B cell (primary cell): ENCODE measurements at regions not wholly inside any gene's neighbourhood (a gene's known extent, or its start where the extent isn't known, plus 50 kb on each side); places are given as distances from the start of the nearest gene placed in this dataset.

Experiments used
- ATAC-seq: fragments of 200-7000 bp; cut with Tn5 transposase; one replicate; pipeline ENCODE4 v1.10.0; 2021; ENCODE audit warnings: low read depth, mild to moderate bottlenecking, moderate number of reproducible peaks, moderate library complexity
- CTCF ChIA-PET: fragments of 350-600 bp; sonication (Branson Sonifier 250); formaldehyde crosslinking; loops from one replicate; lab custom pipeline; 2021; ENCODE audit warnings: antibody characterized with exemption, inconsistent platforms; lab: Charles Lee
- POLR2A ChIA-PET: fragments of 350-600 bp; sonication (Branson Sonifier 250); formaldehyde crosslinking; loops from one replicate; lab custom pipeline; 2021; ENCODE audit warnings: antibody characterized with exemption; lab: Charles Lee
- DNase-seq: peaks from one replicate; pipeline ENCODE4 v3.0.0; 2013
- H2AFZ ChIP-seq: 2 replicates; pipeline ENCODE4 v1.6.1; 2012; ENCODE audit warnings: mild to moderate bottlenecking, low read depth, low read length; ENCODE audit not compliant: insufficient read depth, poor library complexity, severe bottlenecking
- H3K27ac ChIP-seq, 2 donors: 1 replicate in 1 of 2; 2 replicates in 1 of 2; pipeline ENCODE4 v1.5.1; 2012 to 2013; ENCODE audit warnings: low read length in 2 of 2, mild to moderate bottlenecking in 2 of 2, moderate library complexity in 1 of 2
- H3K27me3 ChIP-seq, 4 experiments: fragments of 200-600 bp in 1 of 4; sonication (generic) in 1 of 4; replicated peaks in 1 of 4; 1 replicate in 2 of 4; 2 replicates in 2 of 4; pipeline versions ENCODE4 v1.6.1 to v1.7.0; 2013 to 2016; ENCODE audit warnings: low read length in 3 of 4, mild to moderate bottlenecking in 2 of 4, mixed read lengths in 1 of 4, moderate library complexity in 1 of 4; ENCODE audit not compliant: insufficient read depth in 4 of 4, control insufficient read depth in 3 of 4; ENCODE audit errors: control extremely low read depth in 1 of 4
- H3K36me3 ChIP-seq, 2 experiments: replicated peaks in 1 of 2; 1 replicate in 1 of 2; 2 replicates in 1 of 2; pipeline versions ENCODE4 v1.6.1 to v1.7.1; 2013; ENCODE audit warnings: low read length in 1 of 2; ENCODE audit not compliant: insufficient read depth in 2 of 2, control insufficient read depth in 1 of 2; ENCODE audit errors: control extremely low read depth in 1 of 2, extremely low read depth in 1 of 2
- H3K4me1 ChIP-seq, 2 donors: fragments of 200-600 bp in 1 of 2; sonication (generic) in 1 of 2; 1 replicate in 1 of 2; 2 replicates in 1 of 2; pipeline versions ENCODE4 v1.5.1 to v1.6.1; 2013 to 2017; ENCODE audit warnings: low read length in 2 of 2; ENCODE audit not compliant: control insufficient read depth in 2 of 2, insufficient read depth in 2 of 2
- H3K4me2 ChIP-seq: replicated peaks from 2 replicates; pipeline ENCODE3; 2012; ENCODE audit warnings: mild to moderate bottlenecking, low read depth, low read length; ENCODE audit not compliant: poor library complexity, severe bottlenecking
- H3K4me3 ChIP-seq, 5 experiments: fragments of 200-600 bp in 1 of 5; sonication (generic) in 1 of 5; 1 replicate in 3 of 5; 2 replicates in 2 of 5; pipeline versions ENCODE4 v1.5.1 to v1.7.0; 2011 to 2016; ENCODE audit warnings: low read length in 4 of 5, mild to moderate bottlenecking in 4 of 5, low read depth in 2 of 5, control low read depth in 1 of 5, moderate library complexity in 1 of 5; ENCODE audit not compliant: insufficient read depth in 1 of 5; ENCODE audit errors: control extremely low read depth in 1 of 5, extremely low read depth in 1 of 5
- H3K79me2 ChIP-seq: fragments of 200-600 bp; sonication (generic); one replicate; pipeline ENCODE4 v1.6.0; 2016; ENCODE audit warnings: low read length; ENCODE audit not compliant: control insufficient read depth, insufficient read depth
- H3K9ac ChIP-seq: fragments of 200-600 bp; sonication (generic); 2 replicates; pipeline ENCODE4 v1.6.1; 2017; ENCODE audit warnings: mild to moderate bottlenecking, low read length, moderate library complexity
- H3K9me3 ChIP-seq, 3 donors: one replicate each; pipeline versions ENCODE4 v1.6.1 to v1.7.1; 2013; ENCODE audit warnings: low read length in 2 of 3; ENCODE audit not compliant: control insufficient read depth in 2 of 3, insufficient read depth in 1 of 3; ENCODE audit errors: control extremely low read depth in 1 of 3
- H4K20me1 ChIP-seq: 2 replicates; pipeline ENCODE4 v1.6.0; 2012; ENCODE audit warnings: mild to moderate bottlenecking, low read length; ENCODE audit not compliant: insufficient read depth, control insufficient read depth, poor library complexity, severe bottlenecking
- H3K27ac Mint-ChIP-seq: one replicate; pipeline ENCODE4 v1.8.0; 2021; ENCODE audit warnings: mixed read lengths
- H3K27me3 Mint-ChIP-seq: one replicate; pipeline ENCODE4 v1.8.0; 2021; ENCODE audit warnings: mixed read lengths
- H3K4me1 Mint-ChIP-seq: one replicate; pipeline ENCODE4 v1.8.0; 2021; ENCODE audit warnings: mixed read lengths
- H3K4me3 Mint-ChIP-seq: one replicate; pipeline ENCODE4 v1.8.0; 2021; ENCODE audit warnings: mixed read lengths
- H3K9me3 Mint-ChIP-seq: one replicate; pipeline ENCODE4 v1.8.0; 2022; ENCODE audit warnings: mixed read lengths; ENCODE audit not compliant: insufficient read depth
- EZH2 ChIP-seq: IDR thresholded peaks from 2 replicates; pipeline ENCODE4 v1.6.1; 2012; ENCODE audit warnings: borderline replicate concordance, low read depth, mild to moderate bottlenecking, moderate library complexity, low read length; ENCODE audit not compliant: insufficient read depth, poor library complexity, severe bottlenecking
- WGBS: methylation state at CpG from one replicate; pipeline ENCODE4 v1.1.5; 2013; ENCODE audit warnings: missing lambda C conversion rate; ENCODE audit not compliant: insufficient coverage; 5-methylcytosine and 5-hydroxymethylcytosine counted together
- intact Hi-C: fragments of 100-400 bp; cut with micrococcal nuclease; formaldehyde crosslinking; loops from one replicate; pipeline ENCODE4 v1.10.0; 2022
- TF ChIP-seq, protein P1 (sequence below): fragments of 200-600 bp; IDR thresholded peaks from one replicate; pipeline ENCODE4 v1.8.0; 2022; ENCODE audit warnings: antibody characterized with exemption, mild to moderate bottlenecking

DNA sequence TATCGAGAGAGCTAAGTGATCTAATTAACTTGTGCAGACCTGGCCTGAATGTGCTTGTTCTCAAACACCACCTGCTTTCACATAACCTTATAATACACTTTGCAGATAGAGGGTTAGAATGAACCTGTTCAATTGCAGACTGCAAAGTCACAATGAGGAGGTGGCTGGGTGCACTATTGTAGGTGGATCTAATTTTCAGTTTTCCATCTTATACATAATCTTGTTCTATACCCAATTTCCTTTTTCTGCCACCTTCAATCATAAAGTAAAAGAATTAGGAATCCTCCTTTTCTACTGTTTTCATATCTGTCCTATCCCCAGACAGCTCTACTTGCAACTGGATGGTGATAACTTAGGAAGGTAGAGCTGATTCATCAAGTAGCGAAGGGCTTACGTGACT, 68.8 kb upstream of the APC start:
- TF ChIP-seq EZH2 = no peak
- TF ChIP-seq, protein P1, sequence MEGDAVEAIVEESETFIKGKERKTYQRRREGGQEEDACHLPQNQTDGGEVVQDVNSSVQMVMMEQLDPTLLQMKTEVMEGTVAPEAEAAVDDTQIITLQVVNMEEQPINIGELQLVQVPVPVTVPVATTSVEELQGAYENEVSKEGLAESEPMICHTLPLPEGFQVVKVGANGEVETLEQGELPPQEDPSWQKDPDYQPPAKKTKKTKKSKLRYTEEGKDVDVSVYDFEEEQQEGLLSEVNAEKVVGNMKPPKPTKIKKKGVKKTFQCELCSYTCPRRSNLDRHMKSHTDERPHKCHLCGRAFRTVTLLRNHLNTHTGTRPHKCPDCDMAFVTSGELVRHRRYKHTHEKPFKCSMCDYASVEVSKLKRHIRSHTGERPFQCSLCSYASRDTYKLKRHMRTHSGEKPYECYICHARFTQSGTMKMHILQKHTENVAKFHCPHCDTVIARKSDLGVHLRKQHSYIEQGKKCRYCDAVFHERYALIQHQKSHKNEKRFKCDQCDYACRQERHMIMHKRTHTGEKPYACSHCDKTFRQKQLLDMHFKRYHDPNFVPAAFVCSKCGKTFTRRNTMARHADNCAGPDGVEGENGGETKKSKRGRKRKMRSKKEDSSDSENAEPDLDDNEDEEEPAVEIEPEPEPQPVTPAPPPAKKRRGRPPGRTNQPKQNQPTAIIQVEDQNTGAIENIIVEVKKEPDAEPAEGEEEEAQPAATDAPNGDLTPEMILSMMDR = no peak
- Histone ChIP-seq H3K79me2 (no peaks in the 10 kb centered on the region), H4K20me1 (no peaks in the 10 kb centered on the region), H3K4me1 (no peaks in the 10 kb centered on the region), H3K36me3 (no peaks in the 10 kb centered on the region), H3K27ac (no peak overlapping the region), H3K9ac (no peak overlapping the region), H2AFZ (no peak overlapping the region), H3K9me3 (no peaks in the 10 kb centered on the region), H3K4me3 (no peak overlapping the region), H3K4me2 (no peak overlapping the region), H3K27me3 (no peaks in the 10 kb centered on the region)
- no peak for ATAC-seq
- DNase-seq = no peak
- WGBS = no CpG with 5 or more reads among the region's 3 CpGs
- Mint-ChIP-seq H3K4me3 (no peak overlapping the region), H3K4me1 (no peaks in the 10 kb centered on the region), H3K9me3 (no peaks in the 10 kb centered on the region), H3K27ac (no peak overlapping the region), H3K27me3 (peaks cover under 1% of the 10 kb centered on the region)
- ChIA-PET CTCF (interaction anchor here (0.6 kb wide), 1 partner anchor 1011 kb away, joined by 3 read pairs; no protein-coding TSS in a partner anchor), POLR2A (no interaction called here)
- intact Hi-C loops = no loop called here

DNA sequence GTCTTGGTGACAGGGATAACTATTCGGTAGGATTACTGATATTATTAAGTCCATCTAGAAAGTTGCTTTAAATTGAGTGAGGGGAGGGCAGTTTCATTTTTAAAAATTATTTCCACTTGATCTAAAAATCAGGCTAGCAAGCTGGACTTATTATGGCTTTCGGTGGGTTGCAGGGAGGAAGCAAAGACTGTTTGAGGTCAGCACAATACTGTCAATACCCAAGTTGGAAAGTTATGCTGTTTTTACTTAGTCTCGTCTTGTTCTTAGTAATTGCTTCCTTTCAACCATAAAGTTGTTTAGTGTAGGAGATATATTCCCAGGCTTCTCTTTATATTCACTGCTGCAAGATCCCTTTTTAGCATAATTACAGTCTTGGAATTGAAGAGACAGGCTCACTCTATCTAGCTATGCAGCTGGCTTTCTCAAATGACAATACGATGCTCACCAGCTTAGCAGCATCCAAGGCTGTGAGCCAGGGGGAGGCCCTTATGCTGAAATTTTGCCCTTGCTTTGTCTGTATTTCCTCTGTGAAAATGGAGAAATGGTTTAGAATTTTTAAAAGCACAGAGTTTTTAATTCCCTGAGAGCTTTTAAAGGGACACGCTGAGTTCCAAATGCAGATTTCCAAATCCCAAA, 68.2 kb upstream of the APC start:
- 100% methylated on average over 1 of the region's 5 CpGs for WGBS

More for the DNA sequence above, 68.2 kb upstream of the APC start:
- H3K4me3 ChIP-seq = no peak overlapping the region
- Mint-ChIP-seq H3K27me3 (peaks cover 3% of the 10 kb centered on the region), H3K9me3 (no peaks in the 10 kb centered on the region), H3K4me1 (no peaks in the 10 kb centered on the region), H3K27ac (no peak overlapping the region), H3K4me3 (no peak overlapping the region)
- ChIA-PET POLR2A (no interaction called here), CTCF (interaction anchor here (0.6 to 0.7 kb wide), 2 partner anchors 119 to 1010 kb away, joined by 3 read pairs; no protein-coding TSS in a partner anchor)
- H3K36me3 ChIP-seq = no peaks in the 10 kb centered on the region
- H3K27ac ChIP-seq = no peak overlapping the region
- H3K9ac ChIP-seq = no peak overlapping the region
- DNase-seq (no peak), ATAC-seq (no peak)
- H4K20me1 ChIP-seq = no peaks in the 10 kb centered on the region
- H3K79me2 ChIP-seq = no peaks in the 10 kb centered on the region
- no peaks in the 10 kb centered on the region for H3K4me1 ChIP-seq
- intact Hi-C loops = no loop called here
- no peak overlapping the region for H3K4me2 ChIP-seq
- no peaks in the 10 kb centered on the region for H3K9me3 ChIP-seq
- H2AFZ ChIP-seq = no peak overlapping the region
- TF ChIP-seq EZH2 = no peak
- TF ChIP-seq, protein P1 = no peak
- H3K27me3 ChIP-seq = no peaks in the 10 kb centered on the region
